Activated T-helper 2 cell treated with anti-CD3 and anti-CD28 coated beads, Interferon-gamma antibody, Interleukin-2, Interleukin-4, amounts not matched to agents 10 μg/mL and 5 μg/mL and 100 μg/mL, durations not matched to agents 14 hours and 24 hours and 36 hours (primary cell): ENCODE measurements at regions not wholly inside any gene's neighbourhood (a gene's known extent, or its start where the extent isn't known, plus 50 kb on each side); places are given as distances from the start of the nearest gene placed in this dataset.

Experiments used
- DNase-seq: peaks from one replicate; pipeline ENCODE4 v3.0.0; 2021; ENCODE audit warnings: low spot score
- H3K27ac Mint-ChIP-seq: one replicate; pipeline ENCODE4 v1.8.0; 2021; ENCODE audit warnings: mixed read lengths
- H3K27me3 Mint-ChIP-seq: one replicate; pipeline ENCODE4 v1.8.0; 2021; ENCODE audit warnings: low read depth, mixed read lengths
- H3K36me3 Mint-ChIP-seq: one replicate; pipeline ENCODE4 v1.8.0; 2021; ENCODE audit warnings: low read depth, mixed read lengths
- H3K4me1 Mint-ChIP-seq: one replicate; pipeline ENCODE4 v1.8.0; 2021; ENCODE audit warnings: low read depth, mixed read lengths
- H3K4me3 Mint-ChIP-seq: one replicate; pipeline ENCODE4 v1.8.0; 2021; ENCODE audit warnings: low read depth, mild to moderate bottlenecking, moderate library complexity, mixed read lengths
- H3K9me3 Mint-ChIP-seq: one replicate; pipeline ENCODE4 v1.8.0; 2021; ENCODE audit warnings: mixed read lengths
- intact Hi-C: fragments of 100-400 bp; cut with micrococcal nuclease; formaldehyde crosslinking; loops from one replicate; pipeline ENCODE4 v1.15.1; 2023

DNA sequence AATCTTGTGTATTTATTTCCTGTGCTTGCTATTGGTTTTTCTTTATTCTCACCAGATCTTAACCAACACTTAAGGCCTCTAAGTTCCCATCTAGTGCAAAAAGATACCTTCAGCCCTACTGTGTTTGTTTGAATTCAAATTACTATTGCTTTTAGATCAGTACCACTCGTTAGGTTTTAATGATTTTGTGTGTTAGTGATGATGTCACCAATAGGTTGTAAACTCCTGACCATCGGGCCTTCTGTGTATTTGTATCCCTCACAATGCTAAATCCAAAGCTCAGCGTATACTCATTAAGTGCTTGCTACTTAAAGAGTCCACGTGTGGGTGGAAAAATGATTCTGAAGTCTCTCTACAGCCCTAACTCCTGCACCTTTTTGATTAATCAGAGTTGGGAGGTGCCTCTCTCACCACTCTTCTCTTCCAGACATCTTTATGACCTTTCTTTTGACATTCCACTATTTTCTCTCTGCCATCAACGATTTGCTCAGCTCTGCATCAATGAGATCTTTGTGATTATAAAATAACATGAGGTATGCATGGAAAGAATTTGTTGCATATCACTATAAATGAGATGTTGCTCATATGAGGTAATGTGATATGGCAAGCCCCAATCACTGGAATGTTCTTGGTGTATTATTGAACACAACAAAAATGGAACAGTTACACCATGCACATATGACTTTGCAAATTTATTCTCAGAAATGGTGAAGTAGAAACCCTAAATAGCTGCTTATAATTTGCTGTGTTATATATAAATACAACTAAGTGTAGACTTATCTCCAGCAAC lies 55.1 kb upstream of the LAMA2 start:
- Mint-ChIP-seq H3K4me3 (no peak overlapping the region), H3K9me3 (no peaks in the 10 kb centered on the region), H3K27ac (no peak overlapping the region), H3K36me3 (no peaks in the 10 kb centered on the region), H3K27me3 (no peaks in the 10 kb centered on the region), H3K4me1 (no peaks in the 10 kb centered on the region)
- intact Hi-C loops: no loop called here
- DNase-seq: no peak

- Mint-ChIP-seq H3K4me3 (no peak overlapping the region), H3K36me3 (no peaks in the 10 kb centered on the region), H3K27ac (no peak overlapping the region), H3K4me1 (no peaks in the 10 kb centered on the region), H3K27me3 (no peaks in the 10 kb centered on the region), H3K9me3 (no peaks in the 10 kb centered on the region)
- intact Hi-C loops: no loop called here
- DNase-seq: no peak
Measured at GRCh38 chr6:128826606-128827005, 56.3 kb upstream of the LAMA2 start.

DNA sequence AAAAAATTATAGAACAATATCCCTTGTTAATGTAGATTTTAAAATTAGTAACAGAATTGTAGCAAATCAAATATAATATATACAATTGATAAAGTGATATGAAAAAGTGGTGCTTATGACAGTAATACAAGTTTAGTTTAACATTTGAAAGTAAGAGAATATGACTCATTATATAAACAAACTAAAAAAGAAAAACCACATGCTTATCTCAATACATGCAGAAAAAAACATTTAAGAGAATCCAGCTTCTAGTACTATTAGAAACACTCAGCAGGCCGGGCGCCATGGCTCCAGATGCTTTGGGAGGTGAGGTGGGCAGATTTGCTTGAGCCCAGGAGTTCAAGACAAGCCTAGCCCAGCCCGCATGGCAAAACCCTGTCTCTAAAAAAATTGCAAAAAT lies 60.7 kb upstream of the LAMA2 start:
- Mint-ChIP-seq H3K9me3 (no peaks in the 10 kb centered on the region), H3K27ac (no peak overlapping the region), H3K4me1 (no peaks in the 10 kb centered on the region), H3K4me3 (no peak overlapping the region), H3K27me3 (no peaks in the 10 kb centered on the region), H3K36me3 (no peaks in the 10 kb centered on the region)
- intact Hi-C loops: no loop called here
- no peak for DNase-seq

GRCh38 chr6:128821116-128821515 lies 61.8 kb upstream of the LAMA2 start:
- intact Hi-C loops: no loop called here
- no peaks in the 10 kb centered on the region for H3K9me3 Mint-ChIP-seq

GRCh38 chr6:128808856-128809255 lies 74.1 kb upstream of the LAMA2 start:
- intact Hi-C loops: loop anchor here (5.0 kb wide), 1 partner anchor 443 kb away; no protein-coding TSS in a partner anchor
- DNase-seq: no peak
- Mint-ChIP-seq H3K27me3 (no peaks in the 10 kb centered on the region), H3K36me3 (no peaks in the 10 kb centered on the region), H3K27ac (no peak overlapping the region), H3K4me1 (no peaks in the 10 kb centered on the region), H3K4me3 (no peak overlapping the region), H3K9me3 (no peaks in the 10 kb centered on the region)

More at GRCh38 chr6:128821116-128821515, 61.8 kb upstream of the LAMA2 start:
- Mint-ChIP-seq H3K27me3 (no peaks in the 10 kb centered on the region), H3K36me3 (no peaks in the 10 kb centered on the region), H3K4me1 (no peaks in the 10 kb centered on the region), H3K27ac (no peak overlapping the region), H3K4me3 (no peak overlapping the region)
- DNase-seq: no peak

- Mint-ChIP-seq H3K36me3 (no peaks in the 10 kb centered on the region), H3K4me3 (no peak overlapping the region), H3K9me3 (no peaks in the 10 kb centered on the region)
Measured at GRCh38 chr6:128807577-128807976, 75.4 kb upstream of the LAMA2 start.

GRCh38 chr6:128806261-128806660 lies 76.7 kb upstream of the LAMA2 start:
- no peak overlapping the region for H3K4me3 Mint-ChIP-seq
- intact Hi-C loops: loop anchor here (5.0 kb wide), 1 partner anchor 446 kb away; no protein-coding TSS in a partner anchor

More at GRCh38 chr6:128807577-128807976, 75.4 kb upstream of the LAMA2 start:
- Mint-ChIP-seq H3K4me1 (no peaks in the 10 kb centered on the region), H3K27ac (no peak overlapping the region), H3K27me3 (no peaks in the 10 kb centered on the region)
- intact Hi-C loops: loop anchor here (5.0 kb wide), 1 partner anchor 445 kb away; no protein-coding TSS in a partner anchor
- DNase-seq: no peak

DNA sequence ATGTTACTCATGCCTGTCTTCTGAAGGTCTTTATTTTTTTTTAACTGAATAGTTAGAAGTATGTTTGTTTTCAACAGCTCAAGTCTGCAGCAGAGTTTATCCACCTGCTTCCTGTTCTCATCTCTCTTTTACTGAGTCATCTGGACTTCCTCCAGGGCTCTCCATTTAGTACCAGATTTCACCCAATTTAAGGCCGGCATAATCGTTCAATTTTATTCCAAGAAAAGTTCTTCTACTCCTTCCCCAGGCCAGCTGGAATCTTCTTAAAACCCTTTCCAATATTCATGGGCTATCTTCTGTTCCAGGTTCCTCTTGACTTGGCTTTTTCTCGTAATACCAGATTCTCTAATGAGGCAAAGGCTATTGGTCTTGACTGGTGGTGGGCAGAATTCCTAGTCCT lies 79.0 kb upstream of the LAMA2 start:
- no peaks in the 10 kb centered on the region for H3K36me3 Mint-ChIP-seq

More at GRCh38 chr6:128806261-128806660, 76.7 kb upstream of the LAMA2 start:
- no peaks in the 10 kb centered on the region for H3K36me3 Mint-ChIP-seq
- no peaks in the 10 kb centered on the region for H3K4me1 Mint-ChIP-seq
- H3K27me3 Mint-ChIP-seq: no peaks in the 10 kb centered on the region
- DNase-seq: no peak
- no peaks in the 10 kb centered on the region for H3K9me3 Mint-ChIP-seq
- no peak overlapping the region for H3K27ac Mint-ChIP-seq

DNA sequence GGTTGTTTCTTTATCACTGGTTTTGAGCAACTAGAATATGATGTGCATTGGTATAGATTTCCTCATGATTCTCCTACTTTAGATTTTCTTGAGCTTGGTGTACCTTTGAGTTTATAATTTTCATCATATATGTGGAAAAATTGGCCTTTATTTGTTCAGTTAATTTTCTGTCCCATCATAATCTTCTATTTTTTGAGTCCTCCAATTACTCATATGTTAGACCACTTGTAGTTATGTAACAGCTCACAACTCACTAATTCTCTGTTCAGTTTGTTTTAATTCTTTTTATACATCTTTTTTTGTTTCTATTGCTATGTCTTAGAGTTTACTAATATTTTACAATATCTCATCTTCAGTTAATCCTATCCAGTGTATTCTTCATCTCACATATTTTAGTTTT lies 81.3 kb upstream of the LAMA2 start:
- H3K4me1 Mint-ChIP-seq: no peaks in the 10 kb centered on the region
- H3K27ac Mint-ChIP-seq: no peak overlapping the region
- intact Hi-C loops: no loop called here
- no peaks in the 10 kb centered on the region for H3K9me3 Mint-ChIP-seq
- H3K4me3 Mint-ChIP-seq: no peak overlapping the region
- H3K36me3 Mint-ChIP-seq: no peaks in the 10 kb centered on the region
- no peaks in the 10 kb centered on the region for H3K27me3 Mint-ChIP-seq
- no peak for DNase-seq

More for the DNA sequence above, 79.0 kb upstream of the LAMA2 start:
- H3K27me3 Mint-ChIP-seq: no peaks in the 10 kb centered on the region
- no peak overlapping the region for H3K4me3 Mint-ChIP-seq
- intact Hi-C loops: no loop called here
- DNase-seq: no peak
- H3K27ac Mint-ChIP-seq: no peak overlapping the region
- no peaks in the 10 kb centered on the region for H3K4me1 Mint-ChIP-seq
- no peaks in the 10 kb centered on the region for H3K9me3 Mint-ChIP-seq

GRCh38 chr6:128784266-128784665 lies 98.7 kb upstream of the LAMA2 start:
- no peak overlapping the region for H3K27ac Mint-ChIP-seq
- H3K4me3 Mint-ChIP-seq: no peak overlapping the region
- no peak for DNase-seq
- no peaks in the 10 kb centered on the region for H3K9me3 Mint-ChIP-seq
- no peaks in the 10 kb centered on the region for H3K4me1 Mint-ChIP-seq
- intact Hi-C loops: no loop called here
- H3K36me3 Mint-ChIP-seq: no peaks in the 10 kb centered on the region
- no peaks in the 10 kb centered on the region for H3K27me3 Mint-ChIP-seq

DNA sequence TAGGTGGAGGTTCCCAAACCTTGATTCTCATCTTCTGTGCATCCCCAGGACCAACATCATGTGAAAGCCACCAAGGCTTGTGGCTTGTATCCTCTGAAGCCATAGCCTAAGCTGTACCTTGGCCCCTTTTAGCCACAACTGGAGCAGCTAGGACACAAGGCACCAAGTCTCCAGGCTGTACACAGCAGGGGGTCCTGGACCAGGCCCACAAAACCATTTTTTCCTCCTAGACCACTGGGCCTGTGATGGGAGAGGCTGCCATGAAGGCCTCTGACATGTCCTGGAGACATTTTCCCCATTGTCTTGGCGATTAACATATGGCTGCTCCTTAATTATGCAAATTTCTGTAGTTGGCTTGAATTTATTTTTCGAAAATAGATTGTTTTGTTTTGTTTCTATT lies 114.8 kb upstream of the LAMA2 start:
- Mint-ChIP-seq H3K36me3 (no peaks in the 10 kb centered on the region), H3K9me3 (no peaks in the 10 kb centered on the region), H3K4me3 (no peak overlapping the region), H3K4me1 (no peaks in the 10 kb centered on the region), H3K27ac (no peak overlapping the region), H3K27me3 (no peaks in the 10 kb centered on the region)
- no peak for DNase-seq
- intact Hi-C loops: no loop called here

- H3K9me3 Mint-ChIP-seq: no peaks in the 10 kb centered on the region
- H3K36me3 Mint-ChIP-seq: no peaks in the 10 kb centered on the region
- intact Hi-C loops: no loop called here
- H3K4me1 Mint-ChIP-seq: no peaks in the 10 kb centered on the region
- H3K27me3 Mint-ChIP-seq: no peaks in the 10 kb centered on the region
- DNase-seq: no peak
- H3K27ac Mint-ChIP-seq: no peak overlapping the region
- H3K4me3 Mint-ChIP-seq: no peak overlapping the region
Measured at GRCh38 chr6:128767705-128768104, 115.2 kb upstream of the LAMA2 start.

- H3K4me3 Mint-ChIP-seq: no peak overlapping the region
- no peaks in the 10 kb centered on the region for H3K36me3 Mint-ChIP-seq
- H3K27ac Mint-ChIP-seq: no peak overlapping the region
- H3K27me3 Mint-ChIP-seq: no peaks in the 10 kb centered on the region
- no peaks in the 10 kb centered on the region for H3K4me1 Mint-ChIP-seq
- DNase-seq: no peak
- H3K9me3 Mint-ChIP-seq: no peaks in the 10 kb centered on the region
- intact Hi-C loops: no loop called here
Measured at GRCh38 chr6:128767150-128767549, 115.8 kb upstream of the LAMA2 start.
